ENCODE measurements at regions not wholly inside any gene's neighbourhood (a gene's known extent, or its start where the extent isn't known, plus 50 kb on each side); places are given as distances from the start of the nearest gene placed in this dataset.

DNA sequence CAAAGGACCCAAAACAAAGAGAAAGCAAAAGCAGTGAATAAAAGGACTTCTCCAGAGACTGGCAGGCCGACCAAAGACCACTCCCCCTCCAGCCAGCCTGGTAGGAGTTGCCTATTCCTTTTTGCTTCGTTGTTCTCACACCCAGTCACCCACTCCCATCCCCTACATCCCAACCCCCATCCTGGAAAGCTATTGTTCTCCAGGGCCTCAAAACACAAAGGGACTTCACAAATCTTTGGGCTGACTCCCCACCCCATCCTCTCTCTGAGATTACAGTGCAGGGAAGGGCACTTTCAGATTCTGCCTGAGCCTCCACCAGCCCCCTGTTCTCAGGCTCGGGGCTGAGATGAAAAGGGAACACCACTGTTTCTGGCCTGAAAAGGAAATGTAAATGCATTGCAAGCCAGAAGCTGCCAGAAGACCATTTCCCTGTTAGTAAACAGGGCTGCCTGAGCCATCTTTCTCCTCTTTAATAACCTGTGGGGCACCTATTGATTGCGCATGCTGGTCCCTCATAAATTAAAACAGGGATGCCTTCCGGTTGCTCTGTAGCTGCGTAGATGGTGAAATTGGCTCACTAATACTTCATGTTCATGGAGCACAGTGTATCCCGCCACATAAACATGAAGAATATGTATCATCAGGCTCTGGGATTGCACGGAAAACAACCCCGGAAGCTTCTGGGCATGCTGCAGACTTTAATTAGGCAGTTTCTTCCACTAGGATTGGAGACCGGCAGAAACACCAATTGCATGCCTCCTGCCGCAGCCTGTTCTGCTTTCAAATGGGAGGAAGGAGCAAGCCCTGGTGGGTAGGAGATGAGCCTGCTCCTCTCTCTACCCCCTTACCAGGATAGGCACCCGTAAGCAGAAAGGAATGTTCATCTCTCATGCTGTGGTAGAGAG lies 130.3 kb upstream of the FUT8 start:
- no peak for DNase-seq (ENCODE audit: low read depth in 2 of 2)

DNA sequence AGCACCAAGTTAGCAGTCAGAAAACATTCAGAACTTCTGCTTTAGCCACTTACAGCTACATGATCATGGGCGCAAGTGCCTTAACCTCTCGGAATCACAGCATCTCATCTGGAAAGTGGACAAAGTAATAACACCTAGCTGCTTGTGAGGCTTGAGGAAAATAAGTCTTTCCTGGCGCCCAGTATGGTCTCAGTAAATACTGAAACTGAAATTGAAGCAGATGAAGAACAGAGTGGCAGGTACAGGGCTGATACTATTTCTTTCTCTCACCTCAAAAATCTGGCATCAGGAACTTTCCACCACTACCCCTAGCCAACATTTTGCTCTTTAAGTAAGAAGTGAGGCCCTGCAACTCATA lies 129.7 kb upstream of the FUT8 start:
- no peak for DNase-seq (ENCODE audit: low read depth in 2 of 2)

DNA sequence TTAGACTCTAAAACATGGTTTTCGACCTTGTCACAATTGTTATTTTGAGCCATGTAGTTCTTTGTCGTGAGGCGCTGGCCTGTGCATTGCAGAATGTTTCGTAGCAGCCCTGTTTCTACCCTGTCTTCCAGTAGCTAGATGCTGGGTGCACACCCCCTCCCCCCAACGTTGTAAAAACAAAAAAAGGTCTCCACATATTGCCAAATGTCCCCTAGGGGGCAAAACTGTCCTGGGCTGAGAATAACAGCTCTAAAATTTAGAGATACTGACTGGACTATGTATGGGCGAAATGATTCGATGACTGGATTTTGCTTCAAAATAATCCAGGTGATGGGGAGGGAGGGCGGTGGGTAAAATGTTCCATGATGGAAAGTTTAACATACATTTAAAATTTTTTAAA lies 126.1 kb upstream of the FUT8 start:
- no peak for DNase-seq (ENCODE audit: low read depth in 2 of 2)

DNA sequence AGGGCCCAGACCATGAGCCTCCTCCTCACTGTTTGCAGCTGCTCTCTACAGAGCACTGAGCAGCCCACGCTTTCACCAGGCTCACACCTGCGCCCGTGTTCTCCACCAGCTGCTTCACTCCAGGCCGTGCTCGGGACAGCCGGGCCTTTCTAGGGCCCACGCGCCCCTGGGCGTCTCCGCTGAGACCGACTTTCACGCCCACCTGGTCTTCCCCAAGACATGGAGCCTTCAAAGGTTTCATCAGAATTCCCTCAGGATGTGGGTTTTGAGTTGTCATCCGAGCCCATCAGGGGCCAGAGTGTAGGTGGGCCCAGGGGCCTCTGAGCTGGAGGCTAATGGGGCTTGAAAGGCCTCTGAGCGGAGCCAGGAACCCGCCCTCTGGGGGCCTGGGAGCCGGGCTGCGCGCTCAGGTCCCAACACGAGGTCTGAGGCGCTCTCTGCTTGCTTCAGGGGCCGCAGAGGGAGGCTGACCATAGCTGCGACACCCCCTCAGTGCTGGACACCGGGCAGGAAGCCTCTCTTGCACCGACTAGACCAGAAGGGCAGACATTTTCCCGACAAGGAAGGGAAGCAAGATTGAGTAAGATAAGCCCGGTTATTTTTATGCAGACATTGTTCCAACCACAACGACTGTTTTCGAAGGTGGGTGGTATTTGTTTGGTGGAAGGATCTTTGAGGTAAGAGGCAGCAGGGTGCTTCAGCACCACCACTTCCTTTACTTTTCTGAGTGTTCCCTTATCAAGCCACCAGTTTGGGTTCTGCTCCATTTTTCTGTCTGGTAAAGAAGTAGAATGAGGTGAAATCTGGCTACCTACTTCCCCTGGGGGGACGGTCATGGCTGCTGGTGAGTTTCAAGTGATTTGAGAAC lies 125.0 kb upstream of the FUT8 start:
- DNase-seq (ENCODE audit: low read depth in 2 of 2): peak; percentile 68

DNA sequence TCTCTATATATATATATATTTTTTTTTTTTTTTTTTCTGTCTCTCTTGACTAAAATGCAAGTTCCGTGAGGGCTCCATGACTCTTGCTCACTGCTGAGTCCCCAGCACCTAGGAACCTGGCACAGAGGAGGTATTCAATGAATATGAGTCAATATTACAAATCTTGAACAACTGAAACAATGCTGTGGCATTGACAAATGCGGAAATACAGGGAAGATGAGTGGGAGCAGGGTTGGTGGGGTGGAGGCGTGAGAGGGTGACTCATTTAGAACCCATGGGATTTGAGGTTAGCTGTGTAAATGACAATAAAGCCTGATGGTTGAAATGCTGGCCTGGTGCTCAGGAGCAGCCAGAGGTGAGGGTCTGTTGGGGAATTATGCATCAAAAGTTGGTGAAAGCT lies 121.7 kb upstream of the FUT8 start:
- DNase-seq (ENCODE audit: low read depth in 2 of 2): peak; percentile 49 to 50

DNA sequence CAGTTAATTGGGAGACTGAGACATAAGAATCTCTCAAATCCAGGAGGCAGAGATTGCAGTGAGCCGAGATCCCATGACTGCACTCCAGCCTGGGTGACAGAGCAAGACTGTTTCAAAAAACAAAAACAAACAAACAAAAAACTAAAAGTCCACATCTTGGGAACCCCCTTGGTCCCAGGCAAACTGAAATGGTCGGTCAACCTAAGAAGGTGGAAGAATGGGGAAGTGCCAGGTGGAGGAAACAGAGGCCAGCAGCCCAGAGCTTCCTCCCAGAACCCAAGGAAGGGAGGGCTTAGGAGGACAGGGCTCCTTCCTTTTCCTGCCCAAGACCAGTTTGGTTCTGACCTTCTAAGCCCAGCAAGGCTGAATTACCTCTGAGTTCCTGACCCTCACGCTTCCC lies 121.0 kb upstream of the FUT8 start:
- no peak for DNase-seq (ENCODE audit: low read depth in 2 of 2)

DNA sequence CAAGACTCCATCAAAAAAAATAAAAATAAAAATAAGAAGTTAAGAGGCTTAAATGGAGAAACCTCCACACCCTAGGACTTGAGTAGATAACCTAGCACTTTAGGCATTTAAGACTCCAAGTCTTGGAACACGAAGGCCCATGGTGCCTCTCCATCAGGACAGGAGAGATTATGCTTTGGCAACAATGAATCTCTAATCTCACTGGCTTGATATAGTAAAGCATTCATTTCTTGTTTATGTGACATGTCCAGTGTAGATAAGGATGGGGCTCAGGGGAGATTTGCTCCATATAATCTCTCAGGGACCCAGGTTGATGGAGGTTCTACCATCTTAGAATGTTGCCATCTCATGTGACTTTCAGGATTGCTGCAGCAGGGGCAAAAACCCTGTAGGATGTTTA lies 117.7 kb upstream of the FUT8 start:
- DNase-seq (ENCODE audit: low read depth in 2 of 2): no peak

DNA sequence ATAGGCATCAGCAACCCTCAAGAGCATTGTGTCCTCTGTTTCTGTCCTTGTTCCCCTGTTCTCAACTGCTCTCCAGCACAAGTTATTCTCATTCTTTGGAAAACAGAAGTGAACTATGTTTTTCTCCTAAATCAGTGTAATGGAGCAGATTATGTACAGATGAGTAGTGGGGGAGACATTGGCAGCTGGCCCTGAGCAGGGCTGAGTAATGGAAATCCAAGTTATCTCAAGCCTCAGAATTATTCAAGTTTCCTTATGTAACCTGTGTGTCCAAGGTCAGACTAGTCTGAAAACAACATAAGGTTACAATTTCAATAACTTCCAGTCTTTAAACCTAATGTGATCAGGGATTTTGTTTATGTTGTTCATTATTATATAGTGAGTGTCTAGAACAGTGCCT lies 116.1 kb upstream of the FUT8 start:
- DNase-seq (ENCODE audit: low read depth in 2 of 2): no peak

DNA sequence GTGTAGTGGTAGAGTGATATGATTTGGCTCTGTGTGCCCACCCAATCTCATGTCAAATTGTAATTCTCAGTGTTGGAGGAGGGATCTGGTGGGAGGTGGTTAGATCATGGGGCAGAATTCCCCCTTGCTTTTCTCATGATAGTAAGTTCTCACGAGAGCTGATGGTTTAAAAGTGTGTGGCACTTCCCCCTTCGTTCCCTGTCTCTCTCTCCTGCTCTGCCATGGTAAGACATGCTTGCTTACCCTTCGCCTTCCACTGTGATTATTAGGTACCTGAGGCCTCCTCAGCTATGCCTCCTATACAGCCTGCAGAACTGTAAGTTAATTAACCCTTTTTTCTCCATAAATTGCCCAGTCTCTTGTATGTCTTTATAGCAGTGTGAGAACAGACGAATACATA lies 115.7 kb upstream of the FUT8 start:
- DNase-seq (ENCODE audit: low read depth in 2 of 2): no peak

DNA sequence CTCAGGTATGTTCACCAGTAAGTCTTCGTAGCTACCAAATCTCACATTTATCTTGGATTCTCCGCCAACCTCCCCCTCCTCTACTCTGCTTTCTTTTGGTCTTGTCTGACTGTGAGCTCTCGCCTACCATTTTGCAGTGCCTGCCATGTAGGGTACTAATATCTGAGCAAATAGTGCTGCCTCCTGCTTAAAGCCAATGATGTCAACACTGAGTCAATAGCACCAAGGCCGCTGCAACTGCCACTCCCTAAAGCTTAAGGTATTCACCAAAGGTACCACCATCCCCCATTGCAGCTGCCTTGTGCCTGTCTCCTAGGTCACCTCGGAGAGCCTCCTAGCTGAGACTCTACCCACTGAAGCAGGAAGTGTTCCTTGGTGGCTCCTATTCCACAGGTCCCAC lies 114.8 kb upstream of the FUT8 start:
- DNase-seq (ENCODE audit: low read depth in 2 of 2): no peak

DNA sequence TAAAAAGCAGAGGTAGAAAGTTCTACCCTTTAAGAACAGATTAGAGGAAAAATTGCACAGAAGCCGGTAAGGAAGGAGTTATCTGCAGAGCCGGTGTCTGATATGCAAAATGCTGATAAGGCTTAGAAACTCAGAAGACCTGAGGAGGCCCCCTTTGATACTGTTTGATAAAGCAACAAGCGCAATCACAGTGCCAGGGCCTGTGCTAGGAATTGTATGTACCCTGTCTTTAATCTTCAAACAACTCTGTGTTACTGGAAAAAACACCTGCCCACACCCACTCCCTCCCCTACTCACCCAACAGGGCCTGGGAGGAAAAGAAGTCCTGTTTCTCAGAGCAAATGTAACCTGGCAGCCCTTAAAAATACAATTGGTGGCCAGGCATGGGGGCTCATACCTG lies 112.7 kb upstream of the FUT8 start:
- DNase-seq (ENCODE audit: low read depth in 2 of 2): no peak

DNA sequence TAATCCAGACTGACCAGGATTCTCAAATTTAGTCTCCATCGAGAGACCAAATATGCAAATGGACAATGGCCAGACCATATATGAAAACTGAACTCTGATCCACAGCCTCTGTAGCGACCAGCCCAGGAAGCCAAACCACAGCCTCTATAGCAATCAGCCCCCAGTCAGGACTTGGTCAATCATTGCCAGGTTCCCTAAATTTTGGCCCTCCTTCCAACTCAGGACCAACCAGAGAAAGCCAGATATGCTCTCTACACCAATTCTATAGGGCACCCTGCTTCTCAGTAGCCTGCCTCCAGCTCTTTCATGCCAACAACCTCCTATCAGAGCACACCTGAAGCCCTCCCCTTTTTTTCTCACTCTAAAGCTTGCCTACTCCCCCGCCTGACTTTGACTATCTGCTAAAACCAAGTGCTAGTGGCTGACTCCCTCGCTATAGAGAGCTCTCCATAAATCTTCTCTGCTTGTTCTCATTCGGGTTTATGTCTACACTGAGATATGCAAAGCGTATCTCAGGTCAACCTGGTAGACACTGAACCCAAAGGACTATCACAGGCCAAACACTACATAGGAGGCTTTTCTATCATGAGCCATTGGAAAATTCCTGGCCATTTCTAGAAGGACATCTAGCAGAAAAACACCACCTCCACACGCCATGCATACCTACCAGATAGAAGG lies 110.5 kb upstream of the FUT8 start:
- no peak for DNase-seq (ENCODE audit: low read depth in 2 of 2)

DNA sequence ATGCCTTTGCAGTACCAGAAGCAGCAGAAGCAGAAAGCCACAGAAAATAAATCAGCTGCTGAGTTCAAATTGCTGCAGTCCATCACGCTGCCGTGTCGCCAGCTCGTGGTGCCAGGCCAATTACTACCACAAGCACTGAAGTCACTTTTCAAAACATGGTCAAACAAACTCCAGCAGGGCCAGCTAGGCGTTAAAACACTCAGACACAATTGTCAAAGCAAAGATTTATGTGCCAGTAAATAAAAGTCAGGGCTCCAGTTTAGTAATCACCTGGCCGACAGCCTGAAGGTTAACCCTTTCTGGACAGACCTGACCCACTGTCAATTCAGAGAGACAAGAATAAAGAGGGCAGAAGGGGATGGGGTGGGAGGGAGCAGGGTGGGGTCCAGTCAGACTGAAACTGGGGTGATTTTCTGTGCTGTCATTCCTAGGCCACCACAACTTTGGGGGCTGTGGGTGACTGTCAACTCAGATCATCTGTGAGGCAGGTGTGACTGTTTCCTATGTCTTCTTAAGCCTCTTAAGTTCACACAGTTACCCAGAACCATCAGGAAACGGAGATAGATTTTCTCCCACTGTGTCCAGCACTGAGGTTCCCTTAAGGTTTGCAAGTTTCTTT lies 109.8 kb upstream of the FUT8 start:
- DNase-seq (ENCODE audit: low read depth in 2 of 2): peak; percentile 70 to 75

DNA sequence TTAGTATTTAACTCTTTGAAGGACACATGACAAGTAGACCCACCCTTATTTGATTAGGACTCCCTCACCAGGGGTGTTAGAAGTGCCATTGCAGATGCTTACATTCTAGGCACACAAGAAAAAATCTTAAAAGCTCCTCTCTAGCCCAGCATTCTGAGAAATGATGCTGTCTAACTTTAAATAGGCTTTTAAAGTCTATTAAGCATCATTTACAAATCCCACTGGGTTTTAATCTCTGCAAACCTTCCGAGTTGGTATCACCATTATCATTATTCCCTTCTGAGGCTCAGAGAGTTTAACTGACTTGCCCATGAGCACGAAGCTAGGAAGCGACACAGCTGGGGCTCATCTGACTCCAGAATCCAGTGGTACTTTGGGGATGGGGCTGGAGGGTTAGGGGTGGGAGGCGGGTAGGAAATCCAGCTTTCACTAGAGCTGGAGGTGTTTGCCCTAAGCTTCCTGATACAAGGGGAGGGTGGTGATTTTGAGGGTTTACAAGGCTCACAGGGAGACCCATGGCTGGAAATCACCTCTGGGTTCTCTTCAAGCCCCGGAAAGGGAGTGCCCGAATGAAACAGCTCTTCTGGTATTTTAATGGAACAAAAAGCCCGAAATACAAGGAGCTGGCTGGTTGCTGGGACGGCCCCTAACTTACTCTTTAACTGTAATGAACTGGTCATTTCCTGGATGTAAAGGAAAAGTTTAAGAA lies 109.2 kb upstream of the FUT8 start:
- peak in 1 of 2 donors; percentile 25 for DNase-seq (ENCODE audit: low read depth in 2 of 2)

DNA sequence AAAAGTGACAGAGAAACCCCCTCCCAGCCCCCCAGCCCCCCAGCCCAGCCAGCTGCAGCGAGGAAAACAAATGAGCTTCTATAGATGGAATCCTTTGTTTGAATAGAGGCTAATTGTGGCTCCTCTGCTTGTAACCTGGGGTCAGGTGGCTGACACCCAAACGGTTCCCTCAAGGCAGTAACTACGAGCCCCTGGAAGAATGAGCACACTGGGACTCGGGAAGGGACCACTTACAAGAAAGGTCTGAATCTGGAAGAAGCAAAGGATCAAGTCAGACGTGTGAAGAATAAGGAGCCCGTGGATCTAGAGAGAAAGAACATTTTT lies 108.7 kb upstream of the FUT8 start:
- DNase-seq (ENCODE audit: low read depth in 2 of 2): no peak

DNA sequence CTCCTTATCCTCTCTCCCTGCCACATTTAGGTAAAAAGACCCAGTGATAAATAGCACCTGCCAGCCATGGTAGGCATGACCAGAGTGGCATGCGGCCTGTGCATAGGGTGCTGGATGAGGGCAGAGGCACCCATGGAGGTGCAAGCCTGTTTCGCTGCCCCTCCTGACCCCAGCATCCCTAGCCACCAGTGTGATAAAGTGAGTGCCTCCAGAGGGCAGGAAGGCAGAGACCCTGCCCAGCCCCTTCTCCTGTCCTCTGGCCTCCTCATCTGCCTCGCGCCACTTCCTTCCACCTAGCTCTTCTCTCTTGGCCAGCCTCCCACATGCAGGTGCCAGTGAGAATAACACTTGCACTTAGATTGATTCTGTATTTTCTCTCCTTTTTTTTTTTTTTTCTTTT lies 108.3 kb upstream of the FUT8 start:
- DNase-seq (ENCODE audit: low read depth in 2 of 2): no peak

DNA sequence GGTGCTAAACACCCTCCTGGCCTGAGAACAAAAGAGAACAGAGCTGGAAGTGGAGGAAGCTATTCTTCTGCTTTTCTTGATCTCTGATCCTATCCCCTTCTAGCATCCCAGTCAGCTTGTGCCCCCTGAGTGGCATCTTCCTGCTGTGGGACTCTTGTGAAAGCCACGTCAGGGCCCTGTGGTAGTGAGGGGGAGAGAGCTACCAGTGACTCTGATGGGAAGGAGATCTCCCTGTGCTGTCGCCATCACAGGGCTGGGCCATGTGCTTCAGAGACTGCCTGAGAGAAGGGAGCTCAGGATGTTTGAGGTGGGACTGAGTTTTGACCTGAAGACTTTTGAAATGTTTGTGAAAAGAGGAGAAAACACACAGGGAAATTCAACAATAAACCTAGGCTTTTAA lies 107.6 kb upstream of the FUT8 start:
- no peak for DNase-seq (ENCODE audit: low read depth in 2 of 2)

DNA sequence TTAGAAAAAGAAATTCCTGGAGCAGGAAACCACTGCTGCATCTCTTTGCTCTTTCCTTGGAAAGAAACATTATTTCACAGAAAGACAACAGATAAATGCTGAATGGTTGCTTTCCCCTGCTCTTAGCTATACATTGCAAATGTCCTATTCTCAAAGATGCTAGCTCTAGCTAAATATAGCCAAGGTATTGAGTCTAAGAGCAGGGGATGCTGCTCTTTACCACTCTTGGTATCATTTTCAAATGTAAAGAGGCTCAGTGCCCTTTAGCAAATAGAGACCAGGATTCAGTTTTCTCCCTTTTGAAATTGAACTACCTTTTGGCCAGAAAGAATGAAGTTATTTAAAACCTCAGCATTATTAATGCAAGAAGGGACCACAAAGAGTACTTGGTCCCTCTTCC lies 104.0 kb upstream of the FUT8 start:
- DNase-seq (ENCODE audit: low read depth in 2 of 2): no peak

DNA sequence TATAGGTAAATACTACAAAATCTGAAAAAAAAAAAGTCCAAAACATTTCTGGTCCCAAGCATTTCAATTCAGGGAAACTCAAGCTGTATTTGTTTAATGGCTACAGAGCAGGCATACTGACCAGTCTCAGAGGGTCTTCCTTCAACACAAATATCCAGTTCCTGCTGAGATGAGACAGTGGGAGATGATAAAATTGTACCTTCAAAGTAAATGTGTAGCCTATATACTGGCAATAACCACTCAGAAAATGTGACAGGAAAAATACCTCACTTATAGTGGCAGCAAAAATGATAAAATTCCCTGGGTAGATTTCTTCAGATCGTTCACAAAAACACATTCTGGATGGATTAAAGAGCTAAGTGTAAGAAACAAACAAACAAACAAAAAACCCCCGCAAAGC lies 102.0 kb upstream of the FUT8 start:
- no peak for DNase-seq (ENCODE audit: low read depth in 2 of 2)

DNA sequence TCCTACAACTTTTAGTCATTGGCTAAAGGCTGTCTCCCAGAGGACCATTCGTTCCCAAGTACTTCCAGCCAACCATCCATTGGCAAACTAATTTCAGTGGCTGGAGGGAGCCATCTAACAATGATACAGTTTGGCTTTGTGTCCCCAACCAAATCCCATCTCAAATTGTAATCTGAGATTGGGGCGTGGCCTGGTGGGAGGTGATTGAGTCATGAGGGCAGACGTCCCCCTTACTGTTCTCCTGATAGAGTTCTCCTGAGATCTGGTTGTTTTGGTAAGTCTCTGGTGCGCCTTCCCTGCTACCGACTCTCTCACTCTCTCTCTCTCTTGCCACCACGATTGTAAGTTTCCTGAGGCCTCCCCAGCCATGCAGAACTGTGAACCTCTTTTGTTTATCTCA lies 99.7 kb upstream of the FUT8 start:
- no peak for DNase-seq (ENCODE audit: low read depth in 2 of 2)

DNA sequence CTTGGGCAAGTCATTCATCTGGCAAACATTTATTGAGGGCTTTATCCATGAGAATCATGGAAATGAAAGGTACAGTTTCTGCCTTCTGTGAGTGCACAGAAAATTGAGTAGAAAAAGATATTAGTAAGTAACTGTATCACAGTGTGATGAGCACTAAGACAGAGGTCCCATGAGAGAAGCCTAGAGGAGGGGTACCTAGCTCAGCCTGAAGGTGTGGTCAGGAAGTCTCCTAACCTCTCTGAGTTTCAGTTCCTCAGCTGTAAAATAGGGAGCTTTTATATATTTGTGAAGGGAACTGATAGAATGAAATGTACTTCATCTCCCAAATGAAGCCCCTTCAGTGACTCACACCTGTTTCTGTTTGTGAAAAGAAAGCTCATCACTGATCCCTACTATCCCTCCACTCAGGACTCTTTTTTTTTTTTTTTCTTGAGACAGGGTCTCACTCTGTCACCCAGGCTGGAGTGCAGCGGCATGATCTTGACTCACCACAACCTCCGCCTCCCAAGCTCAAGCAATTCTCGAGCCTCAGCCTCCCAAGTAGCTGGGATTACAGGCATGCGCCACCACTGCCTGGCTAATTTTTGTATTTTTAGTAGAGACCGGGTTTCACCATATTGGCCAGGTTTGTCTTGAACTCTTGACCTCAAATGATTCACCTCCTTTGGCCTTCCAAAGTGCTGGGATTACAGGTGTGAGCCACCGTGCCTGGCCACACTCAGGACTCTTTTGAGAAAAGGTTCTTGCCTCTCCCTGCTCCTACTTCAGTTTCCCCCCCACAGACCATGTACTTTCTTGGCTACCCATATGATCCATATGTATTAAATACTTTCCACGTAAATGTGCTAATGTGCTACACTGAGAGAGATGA lies 93.7 kb upstream of the FUT8 start:
- no peak for DNase-seq (ENCODE audit: low read depth in 2 of 2)

All from stimulated activated CD8-positive, alpha-beta memory T cell treated with anti-CD3 and anti-CD28 coated beads, Interleukin-15, amount 100 ng/mL, for 48 hours (primary cell).